ENCODE measurements at regions not wholly inside any gene's neighbourhood (a gene's known extent, or its start where the extent isn't known, plus 50 kb on each side); places are given as distances from the start of the nearest gene placed in this dataset.

GRCh38 chr20:10857352-10858070 lies 183.7 kb upstream of the JAG1 start:
- DNase-seq (ENCODE audit: low spot score) = no peak
- no peak for ATAC-seq
- Mint-ChIP-seq H3K27me3 (ENCODE audit: low read depth) (no peaks in the 10 kb centered on the region; the same call in 1 of the 2 replicates), H3K9me3 (peaks cover 8% of the 10 kb centered on the region; the same call in 1 of the 2 replicates), H3K4me1 (no peaks in the 10 kb centered on the region), H3K27ac (no peak overlapping the region), H3K36me3 (no peaks in the 10 kb centered on the region), H3K4me3 (no peak overlapping the region)
- ChIA-PET POLR2A (no interaction called here), CTCF (no interaction called here)
- TF ChIP-seq ZNF423 (CRISPR knock-in tag; IDR thresholded peaks at IDR 0.05) = no peak
- no peak for TF ChIP-seq ATF3 (CRISPR knock-in tag; conservative IDR thresholded peaks at IDR 0.05)
- TF ChIP-seq SMAD3 (CRISPR knock-in tag; IDR thresholded peaks at IDR 0.05; ENCODE audit: borderline replicate concordance) = no peak
- no peak for TF ChIP-seq STAT6 (CRISPR knock-in tag; conservative IDR thresholded peaks at IDR 0.05; ENCODE audit: low read depth)
- no peak for TF ChIP-seq ERG (CRISPR knock-in tag; IDR thresholded peaks at IDR 0.05)
- no peak for TF ChIP-seq AR (CRISPR knock-in tag; IDR thresholded peaks at IDR 0.05)
- TF ChIP-seq SMAD4 (CRISPR knock-in tag; IDR thresholded peaks at IDR 0.05) = no peak

GRCh38 chr20:10861090-10861489 lies 187.3 kb upstream of the JAG1 start:
- ChIA-PET CTCF (no interaction called here), POLR2A (no interaction called here)
- Mint-ChIP-seq H3K27ac (no peak overlapping the region), H3K9me3 (peaks cover 8% of the 10 kb centered on the region; the same call in 1 of the 2 replicates), H3K4me3 (no peak overlapping the region), H3K36me3 (no peaks in the 10 kb centered on the region), H3K27me3 (ENCODE audit: low read depth) (peaks cover 2% of the 10 kb centered on the region; the same call in 1 of the 2 replicates), H3K4me1 (peaks cover 9% of the 10 kb centered on the region)
- DNase-seq (ENCODE audit: low spot score) (no peak), ATAC-seq (no peak)
- TF ChIP-seq USF1 (CRISPR knock-in tag; IDR thresholded peaks at IDR 0.05) = no peak
- TF ChIP-seq ESRRA (CRISPR knock-in tag; IDR thresholded peaks at IDR 0.05; ENCODE audit: borderline replicate concordance) = no peak
- no peak for TF ChIP-seq PRDM15 (CRISPR knock-in tag; IDR thresholded peaks at IDR 0.05)
- TF ChIP-seq EMX1 (CRISPR knock-in tag; IDR thresholded peaks at IDR 0.05) = no peak
- no peak for TF ChIP-seq FOXJ3 (CRISPR knock-in tag; IDR thresholded peaks at IDR 0.05; ENCODE audit: borderline replicate concordance)
- TF ChIP-seq MAX (CRISPR knock-in tag; IDR thresholded peaks at IDR 0.05) = no peak
- no peak for TF ChIP-seq AR (CRISPR knock-in tag; IDR thresholded peaks at IDR 0.05)
- no peak for TF ChIP-seq NR3C1 (CRISPR knock-in tag; conservative IDR thresholded peaks at IDR 0.05; ENCODE audit: low read depth)
- TF ChIP-seq ZNF121 (CRISPR knock-in tag; IDR thresholded peaks at IDR 0.05) = no peak
- no peak for TF ChIP-seq TEAD1 (CRISPR knock-in tag; IDR thresholded peaks at IDR 0.05)
- TF ChIP-seq E2F5 (CRISPR knock-in tag; IDR thresholded peaks at IDR 0.05) = no peak
- TF ChIP-seq RELA (CRISPR knock-in tag; IDR thresholded peaks at IDR 0.05; ENCODE audit: borderline replicate concordance) = no peak
